ENCODE measurements at regions not wholly inside any gene's neighbourhood (a gene's known extent, or its start where the extent isn't known, plus 50 kb on each side); places are given as distances from the start of the nearest gene placed in this dataset.
"Not testable (repeated sequence)": the region's sequence is repeated elsewhere in the genome, so short reads cannot be mapped to it uniquely, and the experiment has no call there.

GRCh38 chr4:178966644-178967043 is 1524.4 kb upstream of the AGA start:
- DNase-seq (ENCODE audit: low spot score) = no peak

GRCh38 chr4:178970433-178971140 is 1528.3 kb upstream of the AGA start:
- no peak for DNase-seq (ENCODE audit: low spot score)

- no peak for DNase-seq (ENCODE audit: low spot score)
Observed at GRCh38 chr4:178976861-178977260, 1534.6 kb upstream of the AGA start.

GRCh38 chr4:178993306-178993705 is 1551.1 kb upstream of the AGA start:
- no peak for DNase-seq (ENCODE audit: low spot score)

GRCh38 chr4:179001918-179002317 is 1559.7 kb upstream of the AGA start:
- no peak for DNase-seq (ENCODE audit: low spot score)

GRCh38 chr4:179007755-179008154 is 1565.5 kb upstream of the AGA start:
- no peak for DNase-seq (ENCODE audit: low spot score)

- DNase-seq (ENCODE audit: low spot score) = no peak
Observed at GRCh38 chr4:179017581-179017980, 1575.3 kb upstream of the AGA start.

GRCh38 chr4:179027569-179027968 is 1585.3 kb upstream of the AGA start:
- DNase-seq (ENCODE audit: low spot score) = no peak

GRCh38 chr4:179028321-179028720 is 1586.1 kb upstream of the AGA start:
- no peak for DNase-seq (ENCODE audit: low spot score)

- no peak for DNase-seq (ENCODE audit: low spot score)
Observed at GRCh38 chr4:179029683-179030082, 1587.4 kb upstream of the AGA start.

GRCh38 chr4:179040259-179040658 is 1598.0 kb upstream of the AGA start:
- no peak for DNase-seq (ENCODE audit: low spot score)

GRCh38 chr4:179048839-179049453 is 1606.7 kb upstream of the AGA start:
- DNase-seq (ENCODE audit: low spot score) = no peak

- no peak for DNase-seq (ENCODE audit: low spot score)
Observed at GRCh38 chr4:179051206-179051605, 1609.0 kb upstream of the AGA start.

- DNase-seq (ENCODE audit: low spot score) = no peak
Observed at GRCh38 chr4:179059396-179059795, 1617.2 kb upstream of the AGA start.

GRCh38 chr4:179066254-179066653 is 1624.0 kb upstream of the AGA start:
- DNase-seq (ENCODE audit: low spot score) = not testable (repeated sequence)

- DNase-seq (ENCODE audit: low spot score) = no peak
Observed at GRCh38 chr4:179071131-179071530, 1628.9 kb upstream of the AGA start.

- no peak for DNase-seq (ENCODE audit: low spot score)
Observed at GRCh38 chr4:179076865-179077264, 1634.6 kb upstream of the AGA start.

- DNase-seq (ENCODE audit: low spot score) = no peak
Observed at GRCh38 chr4:179095585-179096221, 1653.5 kb upstream of the AGA start.

GRCh38 chr4:179097741-179098140 is 1655.5 kb upstream of the AGA start:
- no peak for DNase-seq (ENCODE audit: low spot score)

GRCh38 chr4:179110356-179110755 is 1668.1 kb upstream of the AGA start:
- DNase-seq (ENCODE audit: low spot score) = peak; percentile 88

- DNase-seq (ENCODE audit: low spot score) = no peak
Observed at GRCh38 chr4:179110816-179111215, 1668.6 kb upstream of the AGA start.

- no peak for DNase-seq (ENCODE audit: low spot score)
Observed at GRCh38 chr4:179112441-179113170, 1670.4 kb upstream of the AGA start.

- DNase-seq (ENCODE audit: low spot score) = no peak
Observed at GRCh38 chr4:179114615-179115014, 1672.4 kb upstream of the AGA start.

Data from kidney tubule cell (primary cell).